HT1080 (cell line): ENCODE measurements at regions not wholly inside any gene's neighbourhood (a gene's known extent, or its start where the extent isn't known, plus 50 kb on each side); places are given as distances from the start of the nearest gene placed in this dataset. TPM values are rescaled to one million over a fixed set of nuclear protein-coding genes. Genes with fewer than 3 reads are reported as not detected.
"Not testable (repeated sequence)": the region's sequence is repeated elsewhere in the genome, so short reads cannot be mapped to it uniquely, and the experiment has no call there.

Experiments
- DNase-seq: peaks from one replicate; pipeline ENCODE4 v3.0.0-alpha.2; 2015; ENCODE audit warnings: low read depth
- small RNA-seq: library from RNA; depleted of rRNA; stranded (forward); fragments of <200 nt; gene quantifications from one replicate; pipeline ENCODE3, GENCODE V24; 2014

DNA sequence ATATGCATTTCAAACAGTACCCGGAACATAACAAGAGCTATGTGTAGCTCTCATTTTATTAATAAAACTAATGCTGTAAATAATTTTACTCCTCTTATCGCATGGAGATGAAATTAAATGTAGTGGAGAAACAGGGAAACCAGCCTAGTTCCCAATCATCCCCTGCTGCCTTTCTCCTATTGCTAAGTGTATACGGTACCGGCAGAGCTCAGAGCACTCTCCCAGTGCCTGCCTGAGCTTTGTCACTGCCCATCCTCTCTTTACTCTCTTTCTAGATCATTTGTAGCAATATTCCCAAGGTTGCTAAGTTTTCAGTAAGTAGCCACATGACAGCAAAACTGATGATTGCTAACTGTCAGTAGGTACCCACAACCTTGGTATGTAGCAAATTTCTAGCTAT is 85.5 kb upstream of the ZSWIM2 start:
- no peak for DNase-seq

- DNase-seq, result no peak
These were observed 78.9 kb upstream of the ZSWIM2 start for GRCh38 chr2:186927867-186928191.

- DNase-seq, result no peak
These were observed 78.4 kb upstream of the ZSWIM2 start for GRCh38 chr2:186927185-186927866.

DNA sequence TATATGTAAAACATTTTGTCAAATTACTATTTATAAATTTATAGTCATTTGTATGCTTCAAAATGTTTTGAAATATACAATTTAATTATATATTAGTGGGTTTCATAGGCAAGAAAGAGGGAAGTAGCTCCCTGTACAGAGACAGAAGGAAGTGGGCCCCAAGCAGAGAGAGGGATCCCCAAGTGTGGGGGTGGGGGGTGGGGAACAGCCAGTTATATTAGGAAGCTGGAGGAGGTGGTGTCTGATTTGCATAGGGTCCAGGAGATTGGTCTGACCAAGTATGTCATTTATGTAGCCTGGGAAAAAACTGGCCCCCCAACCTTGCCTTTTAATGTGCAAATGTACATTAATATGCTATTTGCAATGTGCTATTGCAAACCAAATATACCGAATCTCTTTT is 76.5 kb upstream of the ZSWIM2 start:
- DNase-seq, result no peak

- not testable (repeated sequence) for DNase-seq
These were observed 73.3 kb upstream of the ZSWIM2 start for GRCh38 chr2:186922316-186922715.

DNA sequence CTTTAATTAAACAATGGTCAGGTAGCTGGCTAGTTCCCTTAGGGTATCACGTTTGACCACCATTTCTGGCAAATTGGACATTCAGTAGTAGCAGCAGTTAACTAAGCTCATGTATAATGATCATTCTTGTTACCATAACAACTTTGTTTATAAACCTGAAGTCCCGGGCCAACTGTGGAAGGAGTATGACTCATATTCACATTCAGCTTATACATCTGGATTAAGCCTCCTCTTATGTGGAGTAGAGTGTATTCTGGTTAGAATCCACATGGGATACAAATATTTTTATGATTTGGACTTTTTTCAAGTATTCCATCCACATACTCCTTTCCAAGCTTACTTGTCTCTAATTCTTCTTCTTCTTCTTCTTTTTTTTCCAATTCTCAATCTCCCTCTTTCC is 70.3 kb upstream of the ZSWIM2 start:
- DNase-seq, result peak; percentile 74

- DNase-seq, result no peak
These were observed 69.5 kb upstream of the ZSWIM2 start for GRCh38 chr2:186918495-186918894.

- DNase-seq, result peak; percentile 43
These were observed 68.9 kb upstream of the ZSWIM2 start for GRCh38 chr2:186917866-186918265.

DNA sequence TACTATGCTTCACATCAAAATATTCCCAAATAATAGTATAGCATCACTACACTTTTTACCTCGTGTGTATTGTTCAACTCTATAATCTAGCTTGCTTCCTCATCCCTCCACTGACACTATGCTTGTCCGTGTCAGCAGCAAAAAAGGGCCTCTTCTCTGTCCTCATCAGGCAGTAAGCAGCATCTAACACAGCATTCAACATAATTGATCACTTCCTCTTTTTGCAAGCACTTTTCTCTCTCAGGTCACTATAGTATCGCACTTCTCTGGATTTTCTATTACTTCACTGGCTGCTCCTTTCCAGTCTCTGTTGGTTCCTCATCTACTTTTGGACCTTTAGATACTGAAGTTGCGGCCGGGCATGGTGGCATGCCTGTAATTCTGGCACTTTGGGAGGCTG is 64.9 kb upstream of the ZSWIM2 start:
- no peak for DNase-seq

GRCh38 chr2:186912979-186913378 is 64.0 kb upstream of the ZSWIM2 start:
- no peak for DNase-seq

DNA sequence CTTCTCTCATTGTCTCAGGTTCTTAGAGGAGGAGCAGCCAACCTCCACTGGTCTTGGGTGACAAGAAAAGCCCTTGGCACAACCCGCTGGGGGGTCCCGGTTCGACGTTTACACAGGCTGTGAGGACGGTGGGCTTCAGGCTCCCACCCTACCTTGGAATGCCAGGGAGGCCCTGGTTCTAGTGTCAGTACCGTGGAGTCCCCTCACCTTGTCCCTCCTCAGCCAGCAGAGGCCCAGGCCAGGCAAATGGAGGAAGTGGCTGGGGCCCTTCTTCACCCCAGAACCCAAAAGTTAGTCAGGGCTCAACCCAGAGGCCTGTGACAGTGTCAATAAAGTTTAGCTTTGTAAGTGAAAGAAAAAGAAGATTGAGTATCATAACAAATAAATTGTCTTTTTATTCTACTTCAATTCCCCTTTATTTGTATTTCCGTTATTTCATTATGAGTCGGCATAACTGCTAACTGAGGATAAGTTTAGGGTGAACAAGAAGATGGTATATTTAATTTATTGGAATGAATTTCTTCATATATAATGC is 62.6 kb upstream of the ZSWIM2 start:
- DNase-seq, result no peak

- DNase-seq, result no peak
These were observed 62.0 kb upstream of the ZSWIM2 start for GRCh38 chr2:186910996-186911395.

GRCh38 chr2:186909095-186909494 is 60.1 kb upstream of the ZSWIM2 start:
- DNase-seq, result no peak

- no peak for DNase-seq
These were observed 58.9 kb upstream of the ZSWIM2 start for GRCh38 chr2:186907897-186908296.

- no peak for DNase-seq
These were observed 54.2 kb upstream of the ZSWIM2 start for GRCh38 chr2:186903216-186903615.

Small RNAs in the stretch of these regions (small RNA-seq; reads per million reads assigned to genes)
- gene RN7SKP42 (not detected), gene RNU6-989P (not detected)
